IMR-90 (cell line): ENCODE measurements at regions not wholly inside any gene's neighbourhood (a gene's known extent, or its start where the extent isn't known, plus 50 kb on each side); places are given as distances from the start of the nearest gene placed in this dataset.
A peak's percentile ranks its signal among the peaks of the same experiment; 100 is the strongest.

ENCODE experiments used
- ATAC-seq: fragments of 200-7000 bp; cut with Tn5 transposase; 2 replicates; pipeline ENCODE4 v1.9.1; 2020; ENCODE audit warnings: low read depth, mild to moderate bottlenecking, moderate library complexity
- BruUV-seq: library from RNA; stranded (reverse); fragments of 400-500 nt; replicated peaks from 2 replicates; lab custom pipeline; 2021; lab: Mats Ljungman, UMichigan
- CTCF ChIA-PET: fragments of 300-600 bp; formaldehyde crosslinking; extraction: SDS; loops from one replicate; lab custom pipeline; 2021; ENCODE audit warnings: antibody characterized with exemption; lab: Yijun Ruan, JAX
- POLR2A ChIA-PET: fragments of 300-600 bp; sonication (Branson Sonifier 250); formaldehyde crosslinking; loops from one replicate; lab custom pipeline; 2022; ENCODE audit warnings: antibody characterized with exemption; ENCODE audit not compliant: unreplicated experiment; lab: Charles Lee
- DNase-seq: peaks from one replicate; pipeline ENCODE4 v3.0.0; 2013
- H2AFZ ChIP-seq: replicated peaks from 2 replicates; pipeline ENCODE3; 2013; ENCODE audit warnings: low read length, mild to moderate bottlenecking; ENCODE audit not compliant: poor library complexity
- H2AK5ac ChIP-seq: 2 replicates; pipeline ENCODE4 v1.6.1; 2013; ENCODE audit warnings: low read depth, low read length, inconsistent platforms
- H2AK9ac ChIP-seq: replicated peaks from 2 replicates; pipeline ENCODE3; 2013; ENCODE audit warnings: mild to moderate bottlenecking, low read depth, low read length, moderate library complexity; ENCODE audit not compliant: poor library complexity
- H2BK120ac ChIP-seq: 2 replicates; pipeline ENCODE4 v1.6.1; 2013; ENCODE audit warnings: low read depth, low read length, inconsistent platforms
- H2BK15ac ChIP-seq: 3 replicates; pipeline ENCODE4 v1.6.1; 2013; ENCODE audit warnings: low read depth, low read length, inconsistent platforms
- H2BK20ac ChIP-seq: 2 replicates; pipeline ENCODE4 v1.6.1; 2013; ENCODE audit warnings: low read depth, mild to moderate bottlenecking, inconsistent platforms, low read length, moderate library complexity
- H2BK5ac ChIP-seq: 2 replicates; pipeline ENCODE4 v1.6.1; 2013; ENCODE audit warnings: mild to moderate bottlenecking, low read depth, low read length, inconsistent platforms; ENCODE audit not compliant: poor library complexity, severe bottlenecking
- H3K14ac ChIP-seq: replicated peaks from 2 replicates; pipeline ENCODE4 v1.6.1; 2013; ENCODE audit warnings: low read depth, low read length, inconsistent platforms
- H3K18ac ChIP-seq: 2 replicates; pipeline ENCODE4 v1.6.1; 2013; ENCODE audit warnings: low read depth, low read length, control low read depth
- H3K23ac ChIP-seq: 2 replicates; pipeline ENCODE4 v1.6.1; 2013; ENCODE audit warnings: low read depth, low read length, inconsistent platforms
- H3K27ac ChIP-seq: 2 replicates; pipeline ENCODE4 v1.5.1; 2013; ENCODE audit warnings: mild to moderate bottlenecking, control low read depth, low read length; ENCODE audit not compliant: insufficient read depth
- H3K27me3 ChIP-seq: 2 replicates; pipeline ENCODE4 v1.6.1; 2013; ENCODE audit warnings: low read length; ENCODE audit not compliant: control insufficient read depth, insufficient read depth
- H3K36me3 ChIP-seq: 2 replicates; pipeline ENCODE4 v1.6.1; 2013; ENCODE audit warnings: low read length, mixed read lengths; ENCODE audit not compliant: control insufficient read depth, insufficient read depth
- H3K4ac ChIP-seq: 2 replicates; pipeline ENCODE4 v1.6.1; 2013; ENCODE audit warnings: low read depth, low read length, inconsistent platforms
- H3K4me1 ChIP-seq: 2 replicates; pipeline ENCODE4 v1.6.1; 2013; ENCODE audit warnings: low read length, mixed read lengths; ENCODE audit not compliant: control insufficient read depth, insufficient read depth
- H3K4me2 ChIP-seq: 2 replicates; pipeline ENCODE4 v1.6.1; 2013; ENCODE audit warnings: low read depth, mild to moderate bottlenecking, control low read depth, low read length, moderate library complexity
- H3K4me3 ChIP-seq: 2 replicates; pipeline ENCODE4 v1.5.1; 2013; ENCODE audit warnings: low read depth, mild to moderate bottlenecking, control low read depth, low read length, moderate library complexity; ENCODE audit not compliant: insufficient read depth
- H3K56ac ChIP-seq: 2 replicates; pipeline ENCODE4 v1.6.1; 2013; ENCODE audit warnings: low read length, inconsistent platforms; ENCODE audit not compliant: insufficient read depth; ENCODE audit errors: extremely low read depth
- H3K79me1 ChIP-seq, 2 experiments: 2 replicates each; pipeline ENCODE4 v1.6.1; 2013; ENCODE audit warnings: low read length in 2 of 2, inconsistent platforms in 1 of 2, low read depth in 1 of 2
- H3K9ac ChIP-seq: 2 replicates; pipeline ENCODE4 v1.6.1; 2013; ENCODE audit warnings: low read depth, low read length, control low read depth
- H3K9me1 ChIP-seq: 2 replicates; pipeline ENCODE4 v1.6.1; 2013; ENCODE audit warnings: low read length, inconsistent platforms; ENCODE audit not compliant: insufficient read depth
- H3K9me3 ChIP-seq: 2 replicates; pipeline ENCODE4 v1.6.1; 2013; ENCODE audit warnings: low read length; ENCODE audit not compliant: control insufficient read depth, insufficient read depth
- H4K20me1 ChIP-seq: 2 replicates; pipeline ENCODE4 v1.6.1; 2013; ENCODE audit warnings: low read length, inconsistent platforms; ENCODE audit not compliant: insufficient read depth
- H4K5ac ChIP-seq: 2 replicates; pipeline ENCODE4 v1.6.1; 2013; ENCODE audit warnings: mild to moderate bottlenecking, low read depth, low read length, control low read depth
- H4K8ac ChIP-seq, 2 experiments: 2 replicates each; pipeline ENCODE4 v1.6.1; 2013; ENCODE audit warnings: low read depth in 2 of 2, low read length in 2 of 2, control low read depth in 1 of 2, inconsistent platforms in 1 of 2
- H4K91ac ChIP-seq: 2 replicates; pipeline ENCODE4 v1.6.1; 2013; ENCODE audit warnings: low read depth, low read length, inconsistent platforms; ENCODE audit not compliant: insufficient read depth
- BHLHE40 ChIP-seq: fragments of 150-350 bp; IDR thresholded peaks from 2 replicates; pipeline ENCODE4 v1.6.1; 2016; ENCODE audit warnings: mild to moderate bottlenecking, low read depth, low read length
- CEBPB ChIP-seq: IDR thresholded peaks from 2 replicates; pipeline ENCODE4 v1.6.1; 2012; ENCODE audit warnings: low read depth, low read length, improper control_type of control experiment
- MAFK ChIP-seq: IDR thresholded peaks from 2 replicates; pipeline ENCODE4 v1.6.1; 2012; ENCODE audit warnings: low read depth, low read length, improper control_type of control experiment
- NFE2L2 ChIP-seq: fragments of 150-350 bp; IDR thresholded peaks from 2 replicates; pipeline ENCODE4 v1.6.1; 2016; ENCODE audit warnings: low read depth, mild to moderate bottlenecking, low read length
- WGBS, 2 experiments: methylation state at CpG; one replicate each; pipeline versions ENCODE4 v1.1.5 to v1.1.7; 2013; ENCODE audit warnings: missing lambda C conversion rate in 2 of 2; ENCODE audit not compliant: insufficient read length in 1 of 2; ENCODE audit errors: extremely low coverage in 2 of 2; 5-methylcytosine and 5-hydroxymethylcytosine counted together
- dilution Hi-C: fragments of 300-500 bp; cut with HindIII; formaldehyde crosslinking; loops from one replicate; pipeline ENCODE4 v1.14.3; 2018; ENCODE audit warnings: low sequenced_read_pairs; ENCODE audit not compliant: unreplicated experiment
- in situ Hi-C: fragments of 300-500 bp; cut with MboI; formaldehyde crosslinking; loops from 3 replicates; pipeline ENCODE4 v1.14.3; 2019; ENCODE audit warnings: low sequenced_read_pairs, inconsistent platforms, mixed read lengths
- intact Hi-C: fragments of 100-400 bp; cut with micrococcal nuclease; formaldehyde crosslinking; loops from 2 replicates; pipeline ENCODE4 v1.10.0; 2022
- TF ChIP-seq, protein P1 (sequence below): conservative IDR thresholded peaks from 2 replicates; pipeline ENCODE4 v1.5.1; 2012; ENCODE audit warnings: mild to moderate bottlenecking, low read depth, low read length, improper control_type of control experiment

DNA sequence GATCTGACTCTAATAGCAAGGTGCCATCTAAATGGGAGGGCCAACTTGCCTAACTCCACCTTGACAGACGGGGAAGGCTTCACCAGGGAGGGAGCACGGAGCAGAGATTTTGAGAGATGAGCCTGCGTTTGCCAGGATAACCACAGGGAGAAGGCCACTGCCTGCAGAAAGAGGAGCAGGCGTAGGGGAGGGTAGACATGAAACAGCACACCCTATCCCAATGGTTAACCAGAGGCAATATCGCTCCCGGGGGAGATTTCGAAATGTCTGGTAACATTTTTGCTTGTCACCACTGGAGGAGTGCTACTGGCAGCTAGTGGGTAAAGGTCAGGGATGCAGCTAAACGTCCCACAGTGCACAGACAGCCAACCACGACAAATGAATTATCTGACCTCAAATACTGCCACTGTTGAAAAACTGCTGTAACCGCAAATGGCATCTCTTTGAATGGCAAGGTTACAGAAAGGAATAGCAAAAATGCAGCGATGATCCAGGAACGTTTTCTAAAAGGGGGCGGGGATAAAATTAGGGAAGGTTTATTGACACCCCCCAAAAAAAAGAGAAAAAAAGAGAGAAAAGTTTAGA is 126.0 kb upstream of the ATF7IP start:
- H2AK9ac ChIP-seq = no peak overlapping the region
- 70% methylated on average over 2 of the region's 13 CpGs; no CpG with 5 or more reads in 1 of the 2 experiments for WGBS, 2 experiments
- H3K4ac ChIP-seq = no peak overlapping the region
- CTCF ChIA-PET = interaction anchor here (0.6 to 1.6 kb wide), 3 partner anchors 126 to 493 kb away, joined by 3 to 10 read pairs (median 5); partner anchors contain the start of gene ATF7IP
- in situ Hi-C loops (loop anchor here (10.0 to 25.0 kb wide), 2 partner anchors 375 to 748 kb away; no protein-coding TSS in a partner anchor), dilution Hi-C loops (no loop called here), intact Hi-C loops (loop anchor here (2.0 kb wide), 1 partner anchor 477 kb away; no protein-coding TSS in a partner anchor)
- H3K4me3 ChIP-seq = no peak overlapping the region
- no peak overlapping the region for H2BK120ac ChIP-seq
- H4K20me1 ChIP-seq = no peaks in the 10 kb centered on the region
- no peaks in the 10 kb centered on the region for H3K36me3 ChIP-seq
- no peak overlapping the region for H3K18ac ChIP-seq
- peak overlapping the region; percentile 80 for H2AFZ ChIP-seq
- H3K79me1 ChIP-seq = no peaks in the 10 kb centered on the region
- peaks cover 4% of the 10 kb centered on the region; the same call in 1 of the 2 replicates for H3K4me1 ChIP-seq
- no peak overlapping the region for H4K5ac ChIP-seq
- peaks cover 5% of the 10 kb centered on the region for H3K9me3 ChIP-seq
- no peak overlapping the region for H2BK20ac ChIP-seq
- H2BK5ac ChIP-seq = no peak overlapping the region
- H3K23ac ChIP-seq = no peak overlapping the region
- H3K27ac ChIP-seq = no peak overlapping the region
- no peak overlapping the region; the same call in 1 of the 2 replicates for H4K91ac ChIP-seq
- no peaks in the 10 kb centered on the region for H3K27me3 ChIP-seq
- H3K14ac ChIP-seq = no peak overlapping the region
- no peak overlapping the region for H3K9ac ChIP-seq
- peak overlapping the region; percentile 15; the same call in 1 of the 2 replicates for H3K4me2 ChIP-seq
- peak overlapping the region in 1 of 2 experiments; percentile 49; a peak in 2 of 4 replicates for H4K8ac ChIP-seq
- DNase-seq (no peak), ATAC-seq (peak; percentile 54)
- BruUV-seq = no TSS peak
- no peak overlapping the region for H2AK5ac ChIP-seq
- no peak overlapping the region for H2BK15ac ChIP-seq
- TF ChIP-seq CEBPB (peak; percentile 44; the same call in 1 of the 2 replicates), BHLHE40 (no peak), NFE2L2 (no peak), MAFK (no peak)
- TF ChIP-seq, protein P1, sequence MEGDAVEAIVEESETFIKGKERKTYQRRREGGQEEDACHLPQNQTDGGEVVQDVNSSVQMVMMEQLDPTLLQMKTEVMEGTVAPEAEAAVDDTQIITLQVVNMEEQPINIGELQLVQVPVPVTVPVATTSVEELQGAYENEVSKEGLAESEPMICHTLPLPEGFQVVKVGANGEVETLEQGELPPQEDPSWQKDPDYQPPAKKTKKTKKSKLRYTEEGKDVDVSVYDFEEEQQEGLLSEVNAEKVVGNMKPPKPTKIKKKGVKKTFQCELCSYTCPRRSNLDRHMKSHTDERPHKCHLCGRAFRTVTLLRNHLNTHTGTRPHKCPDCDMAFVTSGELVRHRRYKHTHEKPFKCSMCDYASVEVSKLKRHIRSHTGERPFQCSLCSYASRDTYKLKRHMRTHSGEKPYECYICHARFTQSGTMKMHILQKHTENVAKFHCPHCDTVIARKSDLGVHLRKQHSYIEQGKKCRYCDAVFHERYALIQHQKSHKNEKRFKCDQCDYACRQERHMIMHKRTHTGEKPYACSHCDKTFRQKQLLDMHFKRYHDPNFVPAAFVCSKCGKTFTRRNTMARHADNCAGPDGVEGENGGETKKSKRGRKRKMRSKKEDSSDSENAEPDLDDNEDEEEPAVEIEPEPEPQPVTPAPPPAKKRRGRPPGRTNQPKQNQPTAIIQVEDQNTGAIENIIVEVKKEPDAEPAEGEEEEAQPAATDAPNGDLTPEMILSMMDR = no peak
- POLR2A ChIA-PET = no interaction called here
- H3K9me1 ChIP-seq = no peaks in the 10 kb centered on the region
- no peak overlapping the region for H3K56ac ChIP-seq
